ENCODE measurements at regions not wholly inside any gene's neighbourhood (a gene's known extent, or its start where the extent isn't known, plus 50 kb on each side); places are given as distances from the start of the nearest gene placed in this dataset.

GRCh38 chr18:45119876-45120275, 439.2 kb downstream of the SETBP1 start:
- DNase-seq (ENCODE audit: extremely low read depth, low read depth): no peak

- DNase-seq (ENCODE audit: extremely low read depth, low read depth): no peak
Observed at GRCh38 chr18:45121146-45121545, 440.5 kb downstream of the SETBP1 start.

- no peak for DNase-seq (ENCODE audit: extremely low read depth, low read depth)
Observed at GRCh38 chr18:45122506-45122905, 441.8 kb downstream of the SETBP1 start.

GRCh38 chr18:45127405-45127804, 446.7 kb downstream of the SETBP1 start:
- no peak for DNase-seq (ENCODE audit: extremely low read depth, low read depth)

GRCh38 chr18:45133276-45133675, 452.6 kb downstream of the SETBP1 start:
- no peak for DNase-seq (ENCODE audit: extremely low read depth, low read depth)

- no peak for DNase-seq (ENCODE audit: extremely low read depth, low read depth)
Observed at GRCh38 chr18:45136381-45137086, 455.8 kb downstream of the SETBP1 start.

GRCh38 chr18:45137087-45137419, 456.4 kb downstream of the SETBP1 start:
- no peak for DNase-seq (ENCODE audit: extremely low read depth, low read depth)

GRCh38 chr18:45139478-45139877, 458.8 kb downstream of the SETBP1 start:
- DNase-seq (ENCODE audit: extremely low read depth, low read depth): no peak

GRCh38 chr18:45142868-45143267, 462.2 kb downstream of the SETBP1 start:
- DNase-seq (ENCODE audit: extremely low read depth, low read depth): no peak

GRCh38 chr18:45149712-45150111, 465.6 kb upstream of the SLC14A2 start:
- no peak for DNase-seq (ENCODE audit: extremely low read depth, low read depth)

GRCh38 chr18:45151645-45152044, 463.6 kb upstream of the SLC14A2 start:
- no peak for DNase-seq (ENCODE audit: extremely low read depth, low read depth)

GRCh38 chr18:45155526-45155925, 459.8 kb upstream of the SLC14A2 start:
- no peak for DNase-seq (ENCODE audit: extremely low read depth, low read depth)

- no peak for DNase-seq (ENCODE audit: extremely low read depth, low read depth)
Observed at GRCh38 chr18:45156946-45157345, 458.3 kb upstream of the SLC14A2 start.

- no peak for DNase-seq (ENCODE audit: extremely low read depth, low read depth)
Observed at GRCh38 chr18:45157576-45157975, 457.7 kb upstream of the SLC14A2 start.

GRCh38 chr18:45161850-45162249, 453.4 kb upstream of the SLC14A2 start:
- no peak for DNase-seq (ENCODE audit: extremely low read depth, low read depth)

- DNase-seq (ENCODE audit: extremely low read depth, low read depth): no peak
Observed at GRCh38 chr18:45163871-45164270, 451.4 kb upstream of the SLC14A2 start.

GRCh38 chr18:45164551-45164950, 450.7 kb upstream of the SLC14A2 start:
- DNase-seq (ENCODE audit: extremely low read depth, low read depth): no peak

- no peak for DNase-seq (ENCODE audit: extremely low read depth, low read depth)
Observed at GRCh38 chr18:45165176-45165713, 450.0 kb upstream of the SLC14A2 start.

GRCh38 chr18:45165871-45166270, 449.4 kb upstream of the SLC14A2 start:
- DNase-seq (ENCODE audit: extremely low read depth, low read depth): no peak

GRCh38 chr18:45166341-45166835, 448.9 kb upstream of the SLC14A2 start:
- DNase-seq (ENCODE audit: extremely low read depth, low read depth): no peak

- no peak for DNase-seq (ENCODE audit: extremely low read depth, low read depth)
Observed at GRCh38 chr18:45166836-45167551, 448.3 kb upstream of the SLC14A2 start.
